Osteocyte (in vitro differentiated cells): ENCODE measurements at regions not wholly inside any gene's neighbourhood (a gene's known extent, or its start where the extent isn't known, plus 50 kb on each side); places are given as distances from the start of the nearest gene placed in this dataset.

Experiments
- DNase-seq: peaks from one replicate; pipeline ENCODE4 v3.0.0; 2021; ENCODE audit warnings: mixed read lengths; ENCODE audit not compliant: unreplicated experiment; ENCODE audit errors: extremely low spot score
- H3K27ac Mint-ChIP-seq: one replicate; pipeline ENCODE4 v1.8.0; 2021; ENCODE audit warnings: mild to moderate bottlenecking, mixed read lengths; ENCODE audit not compliant: unreplicated experiment
- H3K27me3 Mint-ChIP-seq: one replicate; pipeline ENCODE4 v1.8.0; 2021; ENCODE audit warnings: mixed read lengths; ENCODE audit not compliant: unreplicated experiment
- H3K36me3 Mint-ChIP-seq: one replicate; pipeline ENCODE4 v1.8.0; 2021; ENCODE audit warnings: mixed read lengths; ENCODE audit not compliant: unreplicated experiment
- H3K4me1 Mint-ChIP-seq: one replicate; pipeline ENCODE4 v1.8.0; 2021; ENCODE audit warnings: mixed read lengths; ENCODE audit not compliant: unreplicated experiment
- H3K4me3 Mint-ChIP-seq: one replicate; pipeline ENCODE4 v1.8.0; 2021; ENCODE audit warnings: mild to moderate bottlenecking, moderate library complexity, mixed read lengths; ENCODE audit not compliant: unreplicated experiment
- H3K9me3 Mint-ChIP-seq: one replicate; pipeline ENCODE4 v1.8.0; 2021; ENCODE audit warnings: mixed read lengths; ENCODE audit not compliant: unreplicated experiment
- TF ChIP-seq, protein P1 (sequence below): fragments of 200-600 bp; sonication (generic); IDR thresholded peaks from 2 replicates; pipeline ENCODE4 v1.5.0; 2021; ENCODE audit warnings: antibody characterized with exemption, mild to moderate bottlenecking, moderate library complexity

DNA sequence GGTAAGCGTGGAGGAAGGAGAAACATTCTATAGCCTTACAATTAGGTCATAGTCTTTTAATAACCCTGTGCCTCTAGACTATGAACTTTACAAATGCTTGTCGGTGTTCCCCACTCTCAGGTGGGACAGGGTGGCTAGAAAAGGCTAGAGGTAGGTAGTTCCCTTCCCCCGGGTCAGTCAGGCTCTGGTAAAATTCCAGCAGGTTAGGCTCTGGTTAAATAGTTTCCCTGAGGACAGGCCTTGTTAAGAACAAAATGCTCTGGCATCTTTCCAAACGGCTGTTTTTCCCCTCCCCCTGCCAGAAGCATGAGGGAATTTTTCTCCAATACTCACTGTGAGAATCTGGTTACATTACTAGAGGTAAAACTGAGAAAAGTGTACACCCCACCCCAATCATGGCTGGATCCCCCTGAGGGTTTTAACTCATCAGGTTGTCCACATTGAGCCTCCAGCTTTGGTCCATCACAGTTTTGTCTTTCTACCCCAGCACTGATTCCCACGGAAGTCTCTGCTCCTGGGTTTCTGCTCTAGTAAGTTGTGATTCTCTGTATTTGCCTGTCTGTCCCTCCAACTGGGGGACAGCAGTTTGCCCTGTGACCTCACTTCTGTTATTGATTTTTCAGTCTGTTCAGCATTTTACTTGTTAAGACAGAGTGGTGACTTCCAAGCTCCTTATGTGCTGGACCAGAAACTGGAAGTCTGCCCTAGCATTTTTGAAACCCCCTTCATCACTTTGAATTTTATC lies 84.7 kb upstream of the ADGRF1 start:
- no peak overlapping the region for H3K4me3 Mint-ChIP-seq
- H3K27me3 Mint-ChIP-seq = peaks cover 7% of the 10 kb centered on the region
- H3K36me3 Mint-ChIP-seq = no peaks in the 10 kb centered on the region
- TF ChIP-seq, protein P1, sequence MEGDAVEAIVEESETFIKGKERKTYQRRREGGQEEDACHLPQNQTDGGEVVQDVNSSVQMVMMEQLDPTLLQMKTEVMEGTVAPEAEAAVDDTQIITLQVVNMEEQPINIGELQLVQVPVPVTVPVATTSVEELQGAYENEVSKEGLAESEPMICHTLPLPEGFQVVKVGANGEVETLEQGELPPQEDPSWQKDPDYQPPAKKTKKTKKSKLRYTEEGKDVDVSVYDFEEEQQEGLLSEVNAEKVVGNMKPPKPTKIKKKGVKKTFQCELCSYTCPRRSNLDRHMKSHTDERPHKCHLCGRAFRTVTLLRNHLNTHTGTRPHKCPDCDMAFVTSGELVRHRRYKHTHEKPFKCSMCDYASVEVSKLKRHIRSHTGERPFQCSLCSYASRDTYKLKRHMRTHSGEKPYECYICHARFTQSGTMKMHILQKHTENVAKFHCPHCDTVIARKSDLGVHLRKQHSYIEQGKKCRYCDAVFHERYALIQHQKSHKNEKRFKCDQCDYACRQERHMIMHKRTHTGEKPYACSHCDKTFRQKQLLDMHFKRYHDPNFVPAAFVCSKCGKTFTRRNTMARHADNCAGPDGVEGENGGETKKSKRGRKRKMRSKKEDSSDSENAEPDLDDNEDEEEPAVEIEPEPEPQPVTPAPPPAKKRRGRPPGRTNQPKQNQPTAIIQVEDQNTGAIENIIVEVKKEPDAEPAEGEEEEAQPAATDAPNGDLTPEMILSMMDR = no peak
- peaks cover 18% of the 10 kb centered on the region for H3K4me1 Mint-ChIP-seq
- H3K9me3 Mint-ChIP-seq = peaks cover 3% of the 10 kb centered on the region
- no peak overlapping the region for H3K27ac Mint-ChIP-seq
- no peak for DNase-seq

- H3K27ac Mint-ChIP-seq = no peak overlapping the region
- H3K9me3 Mint-ChIP-seq = peaks cover 3% of the 10 kb centered on the region
- peaks cover 16% of the 10 kb centered on the region for H3K27me3 Mint-ChIP-seq
- H3K36me3 Mint-ChIP-seq = no peaks in the 10 kb centered on the region
- no peaks in the 10 kb centered on the region for H3K4me1 Mint-ChIP-seq
- DNase-seq = no peak
- H3K4me3 Mint-ChIP-seq = no peak overlapping the region
- TF ChIP-seq, protein P1 = no peak
Measured at GRCh38 chr6:47118611-47119010, 76.5 kb upstream of the ADGRF1 start.

GRCh38 chr6:47117314-47117713 lies 75.2 kb upstream of the ADGRF1 start:
- Mint-ChIP-seq H3K9me3 (peaks cover 3% of the 10 kb centered on the region), H3K27ac (no peak overlapping the region), H3K27me3 (peaks cover 16% of the 10 kb centered on the region), H3K36me3 (no peaks in the 10 kb centered on the region), H3K4me3 (no peak overlapping the region), H3K4me1 (peaks cover under 1% of the 10 kb centered on the region)
- TF ChIP-seq, protein P1 = no peak
- no peak for DNase-seq

- H3K27ac Mint-ChIP-seq = no peak overlapping the region
- no peaks in the 10 kb centered on the region for H3K36me3 Mint-ChIP-seq
- no peak for DNase-seq
- TF ChIP-seq, protein P1 = no peak
- peaks cover 11% of the 10 kb centered on the region for H3K27me3 Mint-ChIP-seq
- H3K4me3 Mint-ChIP-seq = no peak overlapping the region
- H3K4me1 Mint-ChIP-seq = peaks cover 8% of the 10 kb centered on the region
- no peaks in the 10 kb centered on the region for H3K9me3 Mint-ChIP-seq
Measured at GRCh38 chr6:47116606-47117005, 74.5 kb upstream of the ADGRF1 start.

DNA sequence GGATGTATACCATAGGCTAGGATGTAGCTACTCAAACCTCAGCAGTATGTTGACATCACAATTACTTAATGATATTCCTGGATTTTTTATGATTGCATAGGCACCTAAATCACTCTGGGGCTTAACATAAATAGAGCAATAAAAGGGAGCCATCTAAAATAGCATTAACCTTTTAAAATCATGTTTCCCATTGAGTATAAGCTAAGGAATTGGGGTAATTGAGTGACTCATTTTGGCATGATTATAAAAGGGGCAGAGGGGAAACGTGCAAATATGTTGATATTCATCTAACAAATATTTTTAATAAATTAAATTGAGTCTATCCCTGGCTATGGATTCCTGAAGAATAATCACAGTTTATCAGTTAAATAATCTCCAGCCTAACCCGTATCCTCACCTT lies 74.0 kb upstream of the ADGRF1 start:
- Mint-ChIP-seq H3K27ac (no peak overlapping the region), H3K4me1 (peaks cover 10% of the 10 kb centered on the region), H3K4me3 (no peak overlapping the region), H3K27me3 (peaks cover 8% of the 10 kb centered on the region), H3K9me3 (no peaks in the 10 kb centered on the region), H3K36me3 (no peaks in the 10 kb centered on the region)
- TF ChIP-seq, protein P1 = no peak
- no peak for DNase-seq
